ENCODE measurements at regions not wholly inside any gene's neighbourhood (a gene's known extent, or its start where the extent isn't known, plus 50 kb on each side); places are given as distances from the start of the nearest gene placed in this dataset.

DNA sequence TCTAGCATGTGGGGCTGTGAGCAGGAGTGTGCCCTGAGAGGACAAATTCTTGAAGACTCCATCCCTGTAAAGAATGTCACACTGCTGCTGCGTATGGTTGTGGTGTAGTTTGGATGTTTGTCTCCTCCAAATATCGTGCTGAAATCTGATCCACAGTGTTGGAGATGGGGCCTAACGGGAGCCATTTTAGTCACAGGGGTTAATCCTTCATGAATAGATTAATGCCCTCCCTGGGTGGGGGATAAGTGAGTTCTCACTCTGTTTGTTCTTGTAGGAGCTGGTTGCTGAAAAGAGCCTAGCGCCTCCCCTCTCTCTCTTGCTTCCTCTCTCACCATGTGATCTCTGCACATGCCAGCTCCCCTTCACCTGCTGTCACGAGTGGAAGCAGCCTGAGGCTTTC is 94.5 kb upstream of the VASH1 start:
- TF ChIP-seq CTCF (conservative IDR thresholded peaks at IDR 0.05; ENCODE audit: low read length) (no peak), EZH2phosphoT487 (IDR thresholded peaks at IDR 0.05; ENCODE audit: borderline replicate concordance, low read depth, low read length) (no peak)

All from OCI-LY7 (cell line).